ENCODE measurements at regions not wholly inside any gene's neighbourhood (a gene's known extent, or its start where the extent isn't known, plus 50 kb on each side); places are given as distances from the start of the nearest gene placed in this dataset.

- no peak for DNase-seq (ENCODE audit: low read depth)
- no peak for TF ChIP-seq CTCF (IDR thresholded peaks at IDR 0.05; ENCODE audit: control insufficient read depth, insufficient read depth, low read depth, low read length, missing control alignments)
- no peak overlapping the region for H3K4me3 ChIP-seq (ENCODE audit: control insufficient read depth, low read depth, low read length)
Measured at GRCh38 chr2:84283506-84283905, 175.6 kb downstream of the SUCLG1 start.

DNA sequence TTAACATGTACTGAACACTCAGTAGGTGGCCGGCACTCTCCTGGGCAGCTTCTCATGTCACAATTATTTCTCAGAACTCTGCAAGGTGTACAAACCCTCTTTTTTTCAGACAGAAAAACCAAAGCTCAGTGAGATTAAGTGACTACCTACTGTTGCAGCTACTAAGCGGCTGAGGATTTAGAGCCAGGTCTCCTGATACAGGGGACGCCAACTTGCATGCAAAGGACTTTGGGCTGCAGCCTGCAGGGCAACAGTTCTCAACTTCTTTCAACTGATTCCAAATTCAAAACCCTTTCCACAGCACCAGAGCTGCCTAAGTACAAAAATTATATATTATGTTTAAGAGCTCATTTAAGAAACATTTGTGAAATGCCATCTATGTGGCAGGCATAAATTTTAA is 177.6 kb downstream of the SUCLG1 start:
- DNase-seq (ENCODE audit: low read depth) = no peak
- H3K4me3 ChIP-seq (ENCODE audit: control insufficient read depth, low read depth, low read length) = no peak overlapping the region
- TF ChIP-seq CTCF (IDR thresholded peaks at IDR 0.05; ENCODE audit: control insufficient read depth, insufficient read depth, low read depth, low read length, missing control alignments) = no peak

DNA sequence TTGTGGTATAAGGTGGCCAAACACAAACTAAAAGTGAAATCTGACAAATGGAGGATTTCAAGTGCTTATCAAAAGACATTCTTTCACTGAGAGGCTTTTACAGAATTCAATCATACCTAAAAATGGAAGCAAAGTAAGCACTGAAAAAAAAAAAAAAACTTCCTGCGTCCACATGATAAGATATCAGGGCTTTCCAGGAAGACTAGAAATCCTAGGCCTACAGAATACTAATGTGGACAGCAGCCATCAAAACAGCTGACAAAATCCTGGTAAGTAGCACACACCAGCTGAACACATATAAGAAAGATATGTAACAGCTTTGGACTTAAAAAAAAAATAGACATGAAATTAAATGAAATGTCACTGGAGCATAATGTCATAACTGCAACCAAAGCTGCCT is 178.2 kb downstream of the SUCLG1 start:
- TF ChIP-seq CTCF (IDR thresholded peaks at IDR 0.05; ENCODE audit: control insufficient read depth, insufficient read depth, low read depth, low read length, missing control alignments) = no peak
- no peak for DNase-seq (ENCODE audit: low read depth)
- no peak overlapping the region for H3K4me3 ChIP-seq (ENCODE audit: control insufficient read depth, low read depth, low read length)

- DNase-seq (ENCODE audit: low read depth) = no peak
- TF ChIP-seq CTCF (IDR thresholded peaks at IDR 0.05; ENCODE audit: control insufficient read depth, insufficient read depth, low read depth, low read length, missing control alignments) = no peak
- H3K4me3 ChIP-seq (ENCODE audit: control insufficient read depth, low read depth, low read length) = no peak overlapping the region
Measured at GRCh38 chr2:84278386-84278785, 180.7 kb downstream of the SUCLG1 start.

DNA sequence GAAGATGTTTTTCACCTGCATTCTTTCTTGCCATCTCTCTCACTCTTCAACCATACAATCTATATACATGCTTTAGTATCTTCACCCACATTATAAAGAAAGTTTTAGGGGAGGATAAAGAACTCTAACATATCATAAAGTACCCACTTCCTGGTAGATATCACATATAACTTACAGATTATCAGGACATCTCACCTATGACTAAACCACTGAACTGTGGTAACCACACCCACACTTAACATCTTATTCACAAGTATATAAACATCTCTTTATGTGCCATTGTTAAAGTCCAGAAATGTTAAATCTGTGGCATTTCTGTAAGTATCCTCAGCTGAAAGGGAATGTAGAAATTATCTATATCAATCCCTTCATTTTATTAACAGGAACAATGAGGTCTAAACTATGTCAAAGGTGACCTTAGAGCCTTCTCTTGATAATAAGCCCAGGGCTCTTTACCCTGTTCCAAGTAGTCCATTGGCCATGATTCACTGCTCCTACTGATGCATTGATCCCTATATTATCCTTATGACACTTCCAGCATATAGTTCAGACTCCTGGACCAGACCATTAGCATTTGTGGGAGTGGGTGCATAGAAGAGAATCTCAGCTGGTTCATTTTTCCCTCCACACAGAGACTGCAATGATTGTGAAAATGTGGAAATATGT is 182.4 kb downstream of the SUCLG1 start:
- no peak overlapping the region for H3K4me3 ChIP-seq (ENCODE audit: control insufficient read depth, low read depth, low read length)
- TF ChIP-seq CTCF (IDR thresholded peaks at IDR 0.05; ENCODE audit: control insufficient read depth, insufficient read depth, low read depth, low read length, missing control alignments) = no peak
- DNase-seq (ENCODE audit: low read depth) = no peak

DNA sequence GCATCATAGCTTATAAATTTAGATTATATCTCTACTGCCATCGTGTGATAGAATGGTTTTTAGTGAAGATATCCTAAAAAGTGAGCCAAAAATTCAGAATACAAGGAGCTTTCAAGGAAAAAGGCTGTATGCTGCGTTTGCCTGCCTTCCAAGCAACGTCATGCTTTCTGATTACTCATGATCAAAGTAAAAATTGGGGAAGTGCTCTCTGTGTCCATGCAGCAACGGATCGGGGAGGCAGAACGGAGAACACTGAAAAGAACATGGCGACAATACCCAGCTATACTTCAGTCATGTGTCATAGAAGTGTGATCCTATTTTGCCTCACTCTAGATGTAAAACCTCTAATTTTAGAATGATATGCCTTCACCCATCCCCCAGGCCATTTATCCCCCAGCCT is 185.7 kb downstream of the SUCLG1 start:
- no peak for TF ChIP-seq CTCF (IDR thresholded peaks at IDR 0.05; ENCODE audit: control insufficient read depth, insufficient read depth, low read depth, low read length, missing control alignments)
- DNase-seq (ENCODE audit: low read depth) = no peak
- H3K4me3 ChIP-seq (ENCODE audit: control insufficient read depth, low read depth, low read length) = no peak overlapping the region

GRCh38 chr2:84271977-84272376 is 187.1 kb downstream of the SUCLG1 start:
- no peak overlapping the region for H3K4me3 ChIP-seq (ENCODE audit: control insufficient read depth, low read depth, low read length)
- no peak for TF ChIP-seq CTCF (IDR thresholded peaks at IDR 0.05; ENCODE audit: control insufficient read depth, insufficient read depth, low read depth, low read length, missing control alignments)
- DNase-seq (ENCODE audit: low read depth) = no peak
